Smooth muscle cell (in vitro differentiated cells): ENCODE measurements at regions not wholly inside any gene's neighbourhood (a gene's known extent, or its start where the extent isn't known, plus 50 kb on each side); places are given as distances from the start of the nearest gene placed in this dataset.
A peak's percentile ranks its signal among the peaks of the same experiment; 100 is the strongest.

Experiments used
- DNase-seq: peaks from one replicate; lab custom pipeline; 2025; ENCODE audit not compliant: unreplicated experiment; lab: John Stamatoyannopoulos, UW
- H2AFZ ChIP-seq: fragments of 200-600 bp; sonication (generic); 2 replicates; pipeline ENCODE4 v1.6.0; 2016; ENCODE audit warnings: antibody characterized with exemption, low read depth, mild to moderate bottlenecking
- H3F3A ChIP-seq: fragments of 200-600 bp; sonication (generic); 2 replicates; pipeline ENCODE4 v1.6.0; 2017; ENCODE audit warnings: antibody characterized with exemption, low read depth
- H3K27ac ChIP-seq: fragments of 200-600 bp; sonication (generic); 2 replicates; pipeline ENCODE4 v1.5.1; 2016; ENCODE audit warnings: low read depth, mild to moderate bottlenecking
- H3K27me3 ChIP-seq: fragments of 200-600 bp; sonication (generic); 2 replicates; pipeline ENCODE4 v1.6.1; 2016; ENCODE audit warnings: low read depth, mild to moderate bottlenecking
- H3K36me3 ChIP-seq: fragments of 200-600 bp; sonication (generic); 2 replicates; pipeline ENCODE4 v1.5.1; 2016; ENCODE audit warnings: low read depth
- H3K4me1 ChIP-seq: fragments of 200-600 bp; sonication (generic); 2 replicates; pipeline ENCODE4 v1.5.1; 2016; ENCODE audit warnings: low read depth
- H3K4me2 ChIP-seq: fragments of 200-600 bp; sonication (generic); 2 replicates; pipeline ENCODE4 v1.6.0; 2016; ENCODE audit warnings: mild to moderate bottlenecking
- H3K4me3 ChIP-seq: fragments of 200-600 bp; sonication (generic); 2 replicates; pipeline ENCODE4 v1.5.1; 2016; ENCODE audit warnings: mild to moderate bottlenecking
- H3K79me2 ChIP-seq: fragments of 200-600 bp; sonication (generic); 2 replicates; pipeline ENCODE4 v1.6.0; 2016; ENCODE audit warnings: low read depth, mild to moderate bottlenecking
- H3K9ac ChIP-seq: fragments of 200-600 bp; sonication (generic); 2 replicates; pipeline ENCODE4 v1.6.0; 2016; ENCODE audit warnings: low read depth
- H3K9me3 ChIP-seq: fragments of 200-600 bp; sonication (generic); replicated peaks from 2 replicates; pipeline ENCODE4 v1.5.1; 2016; ENCODE audit warnings: low read depth
- H4K20me1 ChIP-seq: fragments of 200-600 bp; sonication (generic); 2 replicates; pipeline ENCODE4 v1.6.0; 2016; ENCODE audit warnings: low read depth
- CTCF ChIP-seq: fragments of 200-600 bp; sonication (generic); IDR thresholded peaks from 2 replicates; pipeline ENCODE4 v1.5.1; 2017; ENCODE audit warnings: borderline replicate concordance, mild to moderate bottlenecking, antibody characterized with exemption; ENCODE audit not compliant: insufficient read depth, poor library complexity, severe bottlenecking
- WGBS: methylation state at CpG from one replicate; pipeline ENCODE4 v1.1.7; 2016; ENCODE audit warnings: low lambda C conversion rate; 5-methylcytosine and 5-hydroxymethylcytosine counted together

- Histone ChIP-seq H3K4me2 (peak overlapping the region; percentile 100), H3K36me3 (no peaks in the 10 kb centered on the region), H3K9me3 (no peaks in the 10 kb centered on the region), H3F3A (peaks cover 9% of the 10 kb centered on the region), H3K9ac (peak overlapping the region; percentile 80), H4K20me1 (no peaks in the 10 kb centered on the region), H3K79me2 (peaks cover 8% of the 10 kb centered on the region), H3K27me3 (no peaks in the 10 kb centered on the region), H3K4me3 (peak overlapping the region; percentile 75), H2AFZ (peak overlapping the region; percentile 100), H3K4me1 (peaks cover 5% of the 10 kb centered on the region), H3K27ac (peak overlapping the region; percentile 91)
- no peak for DNase-seq
- TF ChIP-seq CTCF: no peak
- WGBS: 10% methylated on average over 10 of the region's 10 CpGs
These were observed 85.4 kb downstream of the HFE start for GRCh38 chr6:26172608-26172968.

GRCh38 chr6:26173836-26174145 lies 86.6 kb downstream of the HFE start:
- DNase-seq: no peak
- 92% methylated on average over 4 of the region's 4 CpGs for WGBS
- TF ChIP-seq CTCF: no peak
- no peak overlapping the region for H3K9ac ChIP-seq
- no peaks in the 10 kb centered on the region for H4K20me1 ChIP-seq
- no peaks in the 10 kb centered on the region for H3K27me3 ChIP-seq
- H2AFZ ChIP-seq: no peak overlapping the region
- no peaks in the 10 kb centered on the region for H3K36me3 ChIP-seq
- no peak overlapping the region for H3K27ac ChIP-seq
- H3F3A ChIP-seq: peaks cover 9% of the 10 kb centered on the region
- H3K4me3 ChIP-seq: no peak overlapping the region
- H3K4me2 ChIP-seq: no peak overlapping the region
- peaks cover 5% of the 10 kb centered on the region for H3K4me1 ChIP-seq
- H3K79me2 ChIP-seq: peaks cover 8% of the 10 kb centered on the region
- no peaks in the 10 kb centered on the region for H3K9me3 ChIP-seq

GRCh38 chr6:26175033-26175427 lies 87.8 kb downstream of the HFE start:
- DNase-seq: no peak
- no peak for TF ChIP-seq CTCF

GRCh38 chr6:26175428-26176181 lies 88.4 kb downstream of the HFE start:
- DNase-seq: no peak
- Histone ChIP-seq H3K36me3 (no peaks in the 10 kb centered on the region), H3K27me3 (no peaks in the 10 kb centered on the region), H3K27ac (no peak overlapping the region), H4K20me1 (no peaks in the 10 kb centered on the region), H3K9ac (no peak overlapping the region), H3K9me3 (no peaks in the 10 kb centered on the region), H2AFZ (no peak overlapping the region), H3K4me1 (peaks cover 5% of the 10 kb centered on the region), H3F3A (peaks cover 9% of the 10 kb centered on the region), H3K4me2 (no peak overlapping the region), H3K4me3 (no peak overlapping the region), H3K79me2 (peaks cover 8% of the 10 kb centered on the region)
- peak; percentile 64 for TF ChIP-seq CTCF
- 57% methylated on average over 5 of the region's 5 CpGs for WGBS

More at GRCh38 chr6:26175033-26175427, 87.8 kb downstream of the HFE start:
- 3% methylated on average over 1 of the region's 1 CpG for WGBS
- H3K4me2 ChIP-seq: no peak overlapping the region
- no peaks in the 10 kb centered on the region for H4K20me1 ChIP-seq
- no peak overlapping the region for H3K4me3 ChIP-seq
- H3K4me1 ChIP-seq: peaks cover 5% of the 10 kb centered on the region
- H3F3A ChIP-seq: peaks cover 9% of the 10 kb centered on the region
- no peak overlapping the region for H3K27ac ChIP-seq
- H3K27me3 ChIP-seq: no peaks in the 10 kb centered on the region
- H3K9me3 ChIP-seq: no peaks in the 10 kb centered on the region
- no peak overlapping the region for H3K9ac ChIP-seq
- no peak overlapping the region for H2AFZ ChIP-seq
- H3K36me3 ChIP-seq: no peaks in the 10 kb centered on the region
- peaks cover 8% of the 10 kb centered on the region for H3K79me2 ChIP-seq
